Activated gamma-delta T cell treated with Interleukin-2 at 50 U/mL for 16 hours (primary cell): ENCODE measurements at regions not wholly inside any gene's neighbourhood (a gene's known extent, or its start where the extent isn't known, plus 50 kb on each side); places are given as distances from the start of the nearest gene placed in this dataset.
"Not testable (repeated sequence)": the region's sequence is repeated elsewhere in the genome, so short reads cannot be mapped to it uniquely, and the experiment has no call there.

Experiments
- DNase-seq: peaks from one replicate; pipeline ENCODE4 v3.0.0-alpha.2; 2020

- no peak for DNase-seq
These were observed 991.4 kb upstream of the CELF4 start for GRCh38 chr18:38557006-38557405.

- no peak for DNase-seq
These were observed 987.2 kb upstream of the CELF4 start for GRCh38 chr18:38552732-38553321.

- no peak for DNase-seq
These were observed 986.3 kb upstream of the CELF4 start for GRCh38 chr18:38551881-38552280.

DNA sequence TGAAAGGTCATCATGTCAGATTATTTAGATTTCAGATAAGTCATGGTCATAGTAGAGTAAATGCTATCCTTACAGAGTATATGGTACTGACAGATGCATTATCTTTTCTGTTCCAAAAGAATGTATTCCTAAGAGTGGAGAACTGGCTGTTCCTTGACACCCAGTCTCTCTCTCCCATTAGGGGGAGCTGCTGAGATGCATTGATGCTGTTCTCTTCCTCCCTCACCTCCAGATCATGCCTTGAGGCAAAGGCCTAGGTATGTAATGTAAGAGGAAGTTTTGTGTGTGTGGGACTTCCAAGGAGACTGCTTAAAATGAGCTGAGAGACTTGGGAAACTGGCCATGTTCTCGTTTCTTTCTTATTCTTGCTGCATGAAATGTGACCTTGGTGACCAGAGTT is 979.5 kb upstream of the CELF4 start:
- DNase-seq: no peak

GRCh38 chr18:38539856-38540255 is 974.3 kb upstream of the CELF4 start:
- DNase-seq: no peak

GRCh38 chr18:38539371-38539770 is 973.8 kb upstream of the CELF4 start:
- no peak for DNase-seq

- DNase-seq: no peak
These were observed 968.5 kb upstream of the CELF4 start for GRCh38 chr18:38534073-38534472.

DNA sequence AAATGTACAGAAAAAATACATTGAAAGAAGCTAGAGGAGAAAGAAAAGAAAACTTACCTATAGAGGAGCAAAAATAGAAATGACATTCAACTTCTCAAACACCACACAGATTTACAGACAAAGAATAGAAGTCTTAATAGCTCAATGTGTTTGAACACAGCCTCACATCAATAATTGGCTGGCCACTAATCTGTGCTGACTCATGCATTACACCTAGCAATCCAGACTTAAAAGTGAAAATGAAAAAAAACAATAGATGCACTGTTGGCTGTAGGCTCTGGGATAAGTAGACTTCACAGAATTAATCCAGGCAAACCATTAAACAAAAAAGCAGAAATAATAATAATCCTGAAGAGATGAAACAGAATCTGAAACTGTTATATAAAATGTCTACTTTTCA is 961.3 kb upstream of the CELF4 start:
- DNase-seq: no peak

- no peak for DNase-seq
These were observed 959.4 kb upstream of the CELF4 start for GRCh38 chr18:38525039-38525438.

- DNase-seq: no peak
These were observed 955.2 kb upstream of the CELF4 start for GRCh38 chr18:38520786-38521185.

GRCh38 chr18:38502539-38502938 is 936.9 kb upstream of the CELF4 start:
- no peak for DNase-seq

DNA sequence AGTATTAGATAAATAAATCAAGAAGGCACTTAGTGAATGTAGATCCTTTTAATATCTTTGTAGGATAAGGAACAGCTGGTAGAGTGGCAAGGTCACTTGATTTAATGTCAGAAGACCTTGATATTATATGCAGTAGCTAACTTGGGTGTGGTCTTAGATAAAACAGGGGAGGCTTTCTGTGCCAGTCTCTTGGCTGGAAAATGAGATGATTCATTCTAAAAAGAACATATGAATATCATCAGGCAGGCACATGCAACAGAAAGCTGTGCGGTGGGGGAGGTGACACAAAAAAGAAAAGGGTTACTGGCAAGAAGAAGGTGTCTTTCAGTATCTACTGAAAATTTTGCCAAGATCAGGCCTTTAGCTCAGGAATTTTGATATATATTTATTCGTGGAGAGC is 931.7 kb upstream of the CELF4 start:
- DNase-seq: no peak

DNA sequence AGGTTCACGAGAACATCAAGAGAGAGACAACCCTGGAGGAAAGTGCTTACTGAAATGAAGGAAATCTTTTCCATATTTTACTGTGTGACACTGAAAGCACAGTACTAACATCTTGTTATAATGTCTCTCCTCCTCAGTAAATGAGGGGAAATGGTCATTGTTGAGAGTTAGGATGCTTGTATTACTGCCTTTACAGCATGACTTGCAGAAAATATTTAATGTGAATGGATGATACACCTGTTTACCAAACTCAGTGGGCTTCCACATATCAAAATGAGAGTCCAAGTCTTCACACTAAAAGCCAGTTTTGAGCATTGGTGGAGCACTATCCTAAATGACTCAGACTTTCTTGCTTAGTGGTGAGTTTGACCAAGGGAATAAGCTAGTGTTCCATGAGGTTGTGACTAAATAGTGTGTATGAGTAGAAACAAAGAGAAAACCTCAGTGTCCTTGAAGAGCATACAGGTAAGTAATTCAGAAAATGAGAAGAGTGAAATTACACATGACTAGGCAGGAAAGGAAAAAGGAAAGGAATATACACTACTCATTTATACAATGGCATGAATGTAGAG is 930.7 kb upstream of the CELF4 start:
- DNase-seq: no peak

DNA sequence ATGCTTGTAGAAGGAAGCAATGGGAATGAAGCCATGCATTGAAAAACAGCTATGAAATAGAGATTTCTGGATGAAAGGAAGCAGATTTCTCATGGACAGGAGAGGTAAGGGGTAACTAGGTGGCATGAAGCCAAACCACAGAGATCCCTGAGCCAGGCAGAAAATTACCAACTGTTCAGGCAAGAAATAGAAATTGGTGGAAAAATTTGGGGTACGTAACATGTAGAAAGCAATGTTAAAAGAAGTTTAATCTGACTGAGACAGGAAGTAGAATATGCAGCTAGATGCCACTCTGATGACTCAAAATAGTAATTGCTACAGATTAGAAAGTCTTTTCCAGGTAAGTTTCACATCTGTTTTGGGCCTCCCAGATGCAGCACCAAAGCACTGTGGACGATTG is 928.5 kb upstream of the CELF4 start:
- DNase-seq: no peak

- DNase-seq: no peak
These were observed 925.6 kb upstream of the CELF4 start for GRCh38 chr18:38491195-38491594.

- not testable (repeated sequence) for DNase-seq
These were observed 924.1 kb upstream of the CELF4 start for GRCh38 chr18:38489721-38490120.

- no peak for DNase-seq
These were observed 921.9 kb upstream of the CELF4 start for GRCh38 chr18:38487521-38487920.

DNA sequence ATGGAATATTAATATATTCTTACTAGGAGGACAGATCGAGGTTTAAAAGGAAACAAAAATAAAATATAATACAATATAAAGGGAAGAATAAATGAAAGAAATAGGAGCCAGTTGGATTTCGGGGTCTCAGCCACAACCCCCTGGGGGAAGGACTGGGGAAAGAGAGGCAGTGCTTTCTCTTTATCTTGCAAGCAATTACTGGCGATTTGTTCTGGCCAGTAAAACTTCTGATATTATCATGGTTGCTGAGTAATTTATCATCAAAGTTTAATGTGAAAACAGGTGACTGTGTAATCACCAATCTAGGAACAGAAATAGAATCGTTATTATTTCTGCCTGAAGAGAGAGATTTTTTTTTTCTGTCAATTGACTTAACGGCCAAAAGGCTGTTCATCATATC is 917.7 kb upstream of the CELF4 start:
- no peak for DNase-seq

- DNase-seq: no peak
These were observed 916.0 kb upstream of the CELF4 start for GRCh38 chr18:38481576-38481975.

- DNase-seq: no peak
These were observed 910.1 kb upstream of the CELF4 start for GRCh38 chr18:38475686-38476085.

- no peak for DNase-seq
These were observed 907.9 kb upstream of the CELF4 start for GRCh38 chr18:38473535-38473934.

GRCh38 chr18:38470421-38470820 is 904.8 kb upstream of the CELF4 start:
- DNase-seq: no peak

- DNase-seq: no peak
These were observed 900.8 kb upstream of the CELF4 start for GRCh38 chr18:38466426-38466825.

DNA sequence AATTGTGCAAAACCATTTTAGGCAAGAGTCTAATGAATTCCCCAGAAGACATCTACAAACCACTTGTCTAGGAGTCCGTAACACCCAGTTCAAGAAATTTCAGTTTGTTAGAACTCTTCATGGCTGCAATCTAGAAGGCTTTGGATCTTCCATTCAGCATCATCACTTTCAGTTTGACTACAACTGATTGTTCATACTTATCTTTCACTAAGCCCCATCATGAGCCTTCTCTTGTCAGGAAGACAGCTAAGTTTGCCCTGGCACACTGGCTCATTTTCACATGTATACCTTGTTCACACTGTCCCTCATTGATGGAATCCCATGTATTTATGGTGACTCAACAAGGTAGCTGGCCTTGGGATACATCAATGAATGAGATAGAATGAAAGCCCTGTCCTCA is 898.4 kb upstream of the CELF4 start:
- no peak for DNase-seq

DNA sequence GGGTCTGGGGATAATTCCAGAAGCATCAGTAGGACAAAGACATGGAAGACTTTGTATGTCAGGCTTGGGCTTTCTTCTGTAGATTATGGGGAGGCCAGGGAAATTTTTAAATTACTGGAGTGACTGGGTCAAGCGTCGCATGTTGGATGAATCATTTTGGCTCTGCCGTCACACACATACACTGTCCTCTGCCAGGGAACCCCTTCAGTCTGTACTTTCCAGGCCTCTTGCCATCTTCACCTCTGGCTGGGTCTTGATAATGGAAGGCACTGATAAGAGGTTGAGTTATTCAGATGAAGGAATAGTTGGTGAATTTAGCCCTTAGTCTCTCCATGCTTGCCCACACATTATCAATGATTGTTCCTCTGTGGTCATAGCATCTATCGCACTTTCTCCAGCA is 895.1 kb upstream of the CELF4 start:
- no peak for DNase-seq
